ENCODE measurements at regions not wholly inside any gene's neighbourhood (a gene's known extent, or its start where the extent isn't known, plus 50 kb on each side); places are given as distances from the start of the nearest gene placed in this dataset.

- no peak overlapping the region for H3K4me3 ChIP-seq (replicated peaks in 1 of 3; ENCODE audit: low read depth in 2 of 3, low read length in 3 of 3)
- H2AFZ ChIP-seq (ENCODE audit: insufficient read depth, low read depth, low read length, poor library complexity, severe bottlenecking) = no peak overlapping the region
- H3K36me3 Mint-ChIP-seq = no peaks in the 10 kb centered on the region
- H3K9ac ChIP-seq (ENCODE audit: insufficient read depth, low read length, poor library complexity, severe bottlenecking) = no peak overlapping the region
- no peak overlapping the region for H3K4me2 ChIP-seq (replicated peaks; ENCODE audit: extremely low read depth, low read length, poor library complexity, severe bottlenecking)
- no peaks in the 10 kb centered on the region for H3K36me3 ChIP-seq (replicated peaks in 1 of 2; ENCODE audit: control insufficient read depth in 1 of 2, insufficient read depth in 2 of 2, low read length in 2 of 2)
- no peak overlapping the region for H3K4me3 Mint-ChIP-seq
- H3K4me1 Mint-ChIP-seq = peaks cover 2% of the 10 kb centered on the region
- H3K9me3 Mint-ChIP-seq = peaks cover 0 to 7% (median 3%) of the 10 kb centered on the region in 7 donors
- intact Hi-C loops (cut with micrococcal nuclease) = no loop called here
- no peak for DNase-seq
- H3K27ac ChIP-seq (ENCODE audit: low read depth in 1 of 2, low read length in 2 of 2) = no peak overlapping the region
- no peak for TF ChIP-seq CTCF (IDR thresholded peaks at IDR 0.05)
- H3K9me3 ChIP-seq (replicated peaks in 1 of 2; ENCODE audit: control insufficient read depth in 1 of 2, insufficient read depth in 1 of 2, low read length in 2 of 2) = no peaks in the 10 kb centered on the region
- H3K27me3 ChIP-seq (ENCODE audit: control insufficient read depth in 2 of 2, insufficient read depth in 2 of 2, low read length in 2 of 2) = no peaks in the 10 kb centered on the region
- H3K27me3 Mint-ChIP-seq (ENCODE audit: low read depth in 3 of 3) = peaks cover 0 to 1% (median 0%) of the 10 kb centered on the region in 3 donors
- no peaks in the 10 kb centered on the region for H3K79me2 ChIP-seq (ENCODE audit: insufficient read depth, low read length)
- no peaks in the 10 kb centered on the region for H3K4me1 ChIP-seq (ENCODE audit: control insufficient read depth in 1 of 2, insufficient read depth in 2 of 2, low read length in 2 of 2)
- no peak overlapping the region for H3K27ac Mint-ChIP-seq
- H4K20me1 ChIP-seq (ENCODE audit: insufficient read depth, low read length) = no peaks in the 10 kb centered on the region
Observed at GRCh38 chr1:86289161-86289560, 107.0 kb downstream of the ODF2L start.

DNA sequence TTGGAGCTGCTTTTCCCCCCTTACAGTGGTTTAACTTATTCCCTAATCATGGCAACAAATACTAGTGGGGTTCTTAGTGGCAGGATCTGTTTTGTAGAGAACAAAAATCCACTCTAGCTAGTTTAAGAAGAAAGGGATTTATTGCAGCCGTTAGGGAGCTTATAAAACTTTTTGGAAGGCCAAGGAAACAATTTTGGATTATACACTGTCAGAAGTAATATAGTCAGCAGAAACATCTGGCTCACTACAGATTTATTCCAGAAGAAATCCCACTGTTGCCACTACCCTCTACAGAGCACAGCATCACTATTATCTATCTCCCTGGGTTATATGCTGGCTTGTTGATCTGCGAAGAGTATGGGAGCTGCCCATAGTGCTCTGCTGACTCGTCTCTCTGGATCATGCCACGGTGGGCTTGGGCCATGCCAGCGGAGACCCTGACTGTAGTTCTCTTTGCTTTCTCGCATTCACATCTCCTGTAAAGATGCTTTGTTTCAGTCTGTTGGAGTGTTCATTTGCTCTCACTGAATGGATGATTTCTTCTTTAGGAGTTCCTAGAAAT lies 107.5 kb downstream of the ODF2L start:
- intact Hi-C loops (cut with micrococcal nuclease) = no loop called here
- Histone ChIP-seq H3K9ac (ENCODE audit: insufficient read depth, low read length, poor library complexity, severe bottlenecking) (no peak overlapping the region), H3K36me3 (replicated peaks in 1 of 2; ENCODE audit: control insufficient read depth in 1 of 2, insufficient read depth in 2 of 2, low read length in 2 of 2) (no peaks in the 10 kb centered on the region), H3K4me1 (ENCODE audit: control insufficient read depth in 1 of 2, insufficient read depth in 2 of 2, low read length in 2 of 2) (no peaks in the 10 kb centered on the region), H3K27ac (ENCODE audit: low read depth in 1 of 2, low read length in 2 of 2) (no peak overlapping the region), H2AFZ (ENCODE audit: insufficient read depth, low read depth, low read length, poor library complexity, severe bottlenecking) (no peak overlapping the region), H3K4me3 (replicated peaks in 1 of 3; ENCODE audit: low read depth in 2 of 3, low read length in 3 of 3) (no peak overlapping the region), H3K79me2 (ENCODE audit: insufficient read depth, low read length) (no peaks in the 10 kb centered on the region), H3K4me2 (replicated peaks; ENCODE audit: extremely low read depth, low read length, poor library complexity, severe bottlenecking) (no peak overlapping the region), H3K9me3 (replicated peaks in 1 of 2; ENCODE audit: control insufficient read depth in 1 of 2, insufficient read depth in 1 of 2, low read length in 2 of 2) (no peaks in the 10 kb centered on the region), H4K20me1 (ENCODE audit: insufficient read depth, low read length) (no peaks in the 10 kb centered on the region), H3K27me3 (ENCODE audit: control insufficient read depth in 2 of 2, insufficient read depth in 2 of 2, low read length in 2 of 2) (no peaks in the 10 kb centered on the region)
- Mint-ChIP-seq H3K27me3 (ENCODE audit: low read depth in 3 of 3) (peaks cover 0 to 1% (median 0%) of the 10 kb centered on the region in 3 donors), H3K9me3 (peaks cover 0 to 7% (median 3%) of the 10 kb centered on the region in 7 donors), H3K4me3 (no peak overlapping the region), H3K4me1 (peaks cover 2% of the 10 kb centered on the region), H3K36me3 (no peaks in the 10 kb centered on the region), H3K27ac (no peak overlapping the region)
- no peak for TF ChIP-seq CTCF (IDR thresholded peaks at IDR 0.05)
- no peak for DNase-seq
- WGBS (ENCODE audit: insufficient coverage) = 92% methylated on average over 2 of the region's 6 CpGs

Measured in CD14-positive monocyte (primary cell).